Mucosa of gallbladder (tissue), 1 donor: ENCODE measurements at regions not wholly inside any gene's neighbourhood (a gene's known extent, or its start where the extent isn't known, plus 50 kb on each side); places are given as distances from the start of the nearest gene placed in this dataset.
A peak's percentile ranks its signal among the peaks of the same experiment; 100 is the strongest.

Source experiments
- DNase-seq: peaks from one replicate; pipeline ENCODE4 v3.0.0-alpha.2; 2020; ENCODE audit warnings: low spot score
- donor health status: DM: no; HTN: no; CAD: no.

DNA sequence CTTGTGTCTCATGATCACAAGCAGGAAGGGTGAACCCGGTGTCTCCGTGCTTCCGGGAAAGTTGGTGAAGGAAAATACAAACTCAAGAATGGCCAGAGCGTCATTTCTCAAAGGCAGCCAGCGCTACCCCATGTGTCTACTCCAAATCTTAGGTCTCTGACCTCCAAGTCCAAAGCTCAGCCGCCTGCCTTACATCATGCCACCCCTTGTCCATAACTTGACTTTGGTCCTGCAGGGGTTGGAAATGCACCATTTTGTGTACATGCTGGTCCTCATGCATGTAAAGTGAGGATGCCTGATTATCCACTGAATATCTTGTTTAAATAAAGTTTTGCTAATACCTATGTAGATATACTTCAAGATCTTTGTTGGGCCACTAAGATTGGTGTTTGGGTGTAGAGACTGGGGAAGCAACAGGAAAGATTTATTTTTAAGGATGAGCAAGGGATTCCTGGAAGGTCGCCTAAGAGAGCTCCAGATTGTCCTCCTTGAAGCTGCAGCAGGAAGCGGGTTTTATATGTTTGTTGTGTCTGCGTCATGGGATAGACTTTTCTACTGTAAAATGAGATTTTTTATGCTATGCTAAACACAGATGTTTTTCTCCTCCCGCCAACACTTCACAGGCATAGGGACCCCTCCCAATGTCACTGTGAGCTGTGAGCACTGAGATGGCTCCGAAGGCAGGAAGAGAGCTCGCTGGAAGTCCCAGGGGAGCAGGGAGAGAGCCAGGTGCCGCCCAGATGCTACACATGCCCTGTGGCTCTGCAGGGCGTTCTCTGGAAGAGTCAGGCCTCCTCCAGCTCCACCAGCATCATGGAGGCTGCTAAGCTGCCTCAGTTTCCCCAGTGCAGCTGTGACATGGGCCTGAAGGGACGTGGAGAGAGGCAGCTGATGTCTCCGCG, 176.2 kb upstream of the HDAC4 start:
- DNase-seq: no peak

- no peak for DNase-seq
Measured at GRCh38 chr2:239575931-239576445, 175.2 kb upstream of the HDAC4 start.

GRCh38 chr2:239574434-239575156, 173.8 kb upstream of the HDAC4 start:
- no peak for DNase-seq

DNA sequence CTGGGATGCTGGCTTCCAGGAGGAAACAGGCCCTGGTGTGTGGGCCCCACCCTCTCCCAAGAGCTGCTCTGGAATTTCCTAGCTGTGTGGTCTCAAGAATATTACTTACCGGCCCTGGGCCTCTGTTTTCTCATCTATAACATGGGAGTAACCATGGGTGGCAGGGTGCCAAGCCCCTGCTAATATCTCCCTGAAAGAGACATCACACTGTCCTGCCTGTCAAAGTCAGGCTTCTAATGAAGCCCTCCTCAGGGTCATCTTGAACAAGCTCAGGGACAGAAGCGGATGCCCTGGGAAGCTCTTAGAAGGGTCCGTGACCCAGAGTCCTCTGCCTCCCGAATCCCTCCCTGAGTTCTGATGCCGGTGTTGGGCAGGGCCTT, 173.2 kb upstream of the HDAC4 start:
- DNase-seq: no peak

GRCh38 chr2:239570971-239571520, 170.2 kb upstream of the HDAC4 start:
- no peak for DNase-seq

- no peak for DNase-seq
Measured at GRCh38 chr2:239570216-239570925, 169.6 kb upstream of the HDAC4 start.

DNA sequence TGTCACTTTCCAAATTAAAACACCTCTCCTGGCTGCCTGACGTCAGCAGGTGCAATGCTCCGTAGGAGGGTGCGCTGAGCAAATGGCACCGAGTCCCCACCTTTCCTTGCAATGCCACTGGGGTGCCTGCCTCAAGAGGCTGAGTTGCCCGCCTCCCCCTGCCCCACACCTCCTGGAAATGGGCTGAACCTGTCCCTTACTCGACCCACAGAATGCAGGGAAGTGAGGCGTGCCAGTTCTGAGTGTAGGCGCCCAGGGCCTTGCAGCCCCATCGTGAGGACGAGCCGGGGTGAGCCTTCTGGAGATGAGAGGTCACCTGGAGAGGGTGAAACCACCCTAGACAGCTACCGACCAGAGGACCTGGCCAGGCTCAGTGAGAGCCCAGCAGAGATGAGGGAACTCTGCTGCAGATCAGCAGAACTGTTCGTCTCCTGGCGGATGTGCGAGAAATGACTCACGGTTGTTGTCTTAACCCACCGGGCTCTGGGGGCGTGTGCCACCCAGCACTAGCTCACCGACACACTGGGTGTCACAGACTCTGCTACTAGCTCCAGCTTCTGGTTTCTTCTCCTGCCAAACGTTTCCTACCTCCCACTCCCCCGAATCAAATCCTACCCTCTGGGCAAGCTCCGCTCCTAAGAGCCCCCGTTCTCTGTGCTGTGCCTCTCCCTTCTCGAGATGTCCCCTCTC, 168.7 kb upstream of the HDAC4 start:
- no peak for DNase-seq

GRCh38 chr2:239568601-239569000, 167.8 kb upstream of the HDAC4 start:
- no peak for DNase-seq

- DNase-seq: no peak
Measured at GRCh38 chr2:239567786-239568185, 167.0 kb upstream of the HDAC4 start.

- no peak for DNase-seq
Measured at GRCh38 chr2:239566995-239567568, 166.3 kb upstream of the HDAC4 start.

- DNase-seq: no peak
Measured at GRCh38 chr2:239566162-239566994, 165.6 kb upstream of the HDAC4 start.

GRCh38 chr2:239564587-239564986, 163.8 kb upstream of the HDAC4 start:
- DNase-seq: no peak

- no peak for DNase-seq
Measured at GRCh38 chr2:239563561-239563960, 162.7 kb upstream of the HDAC4 start.

- peak; percentile 72 for DNase-seq
Measured at GRCh38 chr2:239561446-239562001, 160.7 kb upstream of the HDAC4 start.

GRCh38 chr2:239559417-239560261, 158.8 kb upstream of the HDAC4 start:
- DNase-seq: no peak

DNA sequence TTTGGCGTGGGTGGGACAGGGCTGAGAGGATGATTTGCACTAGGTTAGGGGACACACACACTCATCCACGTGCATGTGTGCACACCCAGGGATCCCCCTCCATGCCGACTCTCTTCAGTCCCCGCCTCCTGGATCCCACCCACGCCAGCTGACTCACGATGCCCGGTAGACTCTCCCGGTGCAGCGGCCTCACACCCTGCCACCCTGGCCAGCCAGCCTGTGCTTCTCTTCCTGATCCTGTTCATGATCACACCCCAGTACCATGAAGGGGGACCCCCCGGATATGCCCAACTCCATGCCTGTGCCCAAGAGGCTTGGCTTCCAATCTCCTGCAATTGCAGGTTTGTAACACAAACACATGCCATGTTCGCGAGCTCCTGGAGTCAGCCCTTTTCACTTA, 157.8 kb upstream of the HDAC4 start:
- DNase-seq: no peak

GRCh38 chr2:239557516-239557915, 156.7 kb upstream of the HDAC4 start:
- no peak for DNase-seq

- DNase-seq: no peak
Measured at GRCh38 chr2:239555571-239555905, 154.7 kb upstream of the HDAC4 start.
